PC-9 (cell line): ENCODE measurements at regions not wholly inside any gene's neighbourhood (a gene's known extent, or its start where the extent isn't known, plus 50 kb on each side); places are given as distances from the start of the nearest gene placed in this dataset.

Source experiments
- CTCF ChIP-seq: fragments of 200-600 bp; sonication (generic); conservative IDR thresholded peaks from 2 replicates; pipeline ENCODE4 v1.6.1; 2017; ENCODE audit warnings: mixed run types, antibody characterized with exemption, mild to moderate bottlenecking, moderate library complexity
- EZH2 ChIP-seq: fragments of 200-600 bp; sonication (generic); IDR thresholded peaks from 2 replicates; pipeline ENCODE4 v1.8.0; 2017; ENCODE audit warnings: antibody characterized with exemption, low read depth

GRCh38 chr2:104708967-104709366 lies 144.9 kb upstream of the POU3F3 start:
- TF ChIP-seq CTCF: no peak
- no peak for TF ChIP-seq EZH2
